NCI-H748 treated with DMSO at 0.1 percent for 48 hours (cell line): ENCODE measurements at regions not wholly inside any gene's neighbourhood (a gene's known extent, or its start where the extent isn't known, plus 50 kb on each side); places are given as distances from the start of the nearest gene placed in this dataset.
A peak's percentile ranks its signal among the peaks of the same experiment; 100 is the strongest.

Experiments
- DNase-seq: peaks from one replicate; lab custom pipeline; 2025; lab: John Stamatoyannopoulos, UW

- DNase-seq, result no peak
Observed at GRCh38 chr3:28646435-28646834, 297.8 kb upstream of the AZI2 start.

GRCh38 chr3:28649266-28649665 is 300.6 kb upstream of the AZI2 start:
- DNase-seq, result no peak

GRCh38 chr3:28651159-28651558 is 302.5 kb upstream of the AZI2 start:
- DNase-seq, result no peak

GRCh38 chr3:28664123-28664522 is 315.5 kb upstream of the AZI2 start:
- DNase-seq, result no peak

GRCh38 chr3:28667646-28668621 is 319.3 kb upstream of the AZI2 start:
- DNase-seq, result peak; percentile 62

- no peak for DNase-seq
Observed at GRCh38 chr3:28669870-28670269, 321.2 kb upstream of the AZI2 start.

- no peak for DNase-seq
Observed at GRCh38 chr3:28672406-28672805, 323.8 kb upstream of the AZI2 start.

- DNase-seq, result no peak
Observed at GRCh38 chr3:28673446-28673845, 324.8 kb upstream of the AZI2 start.

GRCh38 chr3:28674212-28674611 is 325.6 kb upstream of the AZI2 start:
- DNase-seq, result no peak

GRCh38 chr3:28677581-28677980 is 329.0 kb upstream of the AZI2 start:
- DNase-seq, result no peak

GRCh38 chr3:28678086-28678485 is 329.5 kb upstream of the AZI2 start:
- DNase-seq, result no peak

- no peak for DNase-seq
Observed at GRCh38 chr3:28680050-28680449, 331.4 kb upstream of the AZI2 start.

GRCh38 chr3:28682121-28682520 is 333.5 kb upstream of the AZI2 start:
- DNase-seq, result no peak

- DNase-seq, result no peak
Observed at GRCh38 chr3:28690176-28690575, 341.6 kb upstream of the AZI2 start.

- no peak for DNase-seq
Observed at GRCh38 chr3:28698706-28699105, 350.1 kb upstream of the AZI2 start.

- DNase-seq, result peak; percentile 58
Observed at GRCh38 chr3:28699283-28699682, 350.7 kb upstream of the AZI2 start.

GRCh38 chr3:28700728-28701127 is 352.1 kb upstream of the AZI2 start:
- no peak for DNase-seq

- no peak for DNase-seq
Observed at GRCh38 chr3:28703843-28704242, 355.2 kb upstream of the AZI2 start.

GRCh38 chr3:28711293-28711692 is 362.7 kb upstream of the AZI2 start:
- DNase-seq, result no peak

GRCh38 chr3:28716939-28717338 is 368.3 kb upstream of the AZI2 start:
- no peak for DNase-seq

- DNase-seq, result no peak
Observed at GRCh38 chr3:28718074-28718849, 369.6 kb upstream of the AZI2 start.

- peak; percentile 5 for DNase-seq
Observed at GRCh38 chr3:28726840-28727239, 378.2 kb upstream of the AZI2 start.

- no peak for DNase-seq
Observed at GRCh38 chr3:28727307-28727706, 378.7 kb upstream of the AZI2 start.
